ENCODE measurements at regions not wholly inside any gene's neighbourhood (a gene's known extent, or its start where the extent isn't known, plus 50 kb on each side); places are given as distances from the start of the nearest gene placed in this dataset.
A peak's percentile ranks its signal among the peaks of the same experiment; 100 is the strongest.

- no peaks in the 10 kb centered on the region for H3K27me3 ChIP-seq (ENCODE audit: control insufficient read depth, insufficient read depth, low read length)
- H3K36me3 ChIP-seq (ENCODE audit: control insufficient read depth, insufficient read depth, low read length) = no peaks in the 10 kb centered on the region
- no peaks in the 10 kb centered on the region for H3K9me3 ChIP-seq (ENCODE audit: control insufficient read depth, insufficient read depth, low read length)
- no peak overlapping the region for H3K4me3 ChIP-seq (ENCODE audit: low read depth, low read length)
- no peak overlapping the region for H3K27ac ChIP-seq (ENCODE audit: low read depth, low read length)
- no peak for DNase-seq (ENCODE audit: low read depth in 4 of 6, low spot score in 6 of 6)
- 70% methylated on average over 3 of the region's 3 CpGs for WGBS (ENCODE audit: insufficient coverage)
- no peaks in the 10 kb centered on the region for H3K4me1 ChIP-seq (ENCODE audit: control insufficient read depth, insufficient read depth, low read length)
These were observed 89.1 kb downstream of the ACTL7B start for GRCh38 chr9:108766626-108767161.

DNA sequence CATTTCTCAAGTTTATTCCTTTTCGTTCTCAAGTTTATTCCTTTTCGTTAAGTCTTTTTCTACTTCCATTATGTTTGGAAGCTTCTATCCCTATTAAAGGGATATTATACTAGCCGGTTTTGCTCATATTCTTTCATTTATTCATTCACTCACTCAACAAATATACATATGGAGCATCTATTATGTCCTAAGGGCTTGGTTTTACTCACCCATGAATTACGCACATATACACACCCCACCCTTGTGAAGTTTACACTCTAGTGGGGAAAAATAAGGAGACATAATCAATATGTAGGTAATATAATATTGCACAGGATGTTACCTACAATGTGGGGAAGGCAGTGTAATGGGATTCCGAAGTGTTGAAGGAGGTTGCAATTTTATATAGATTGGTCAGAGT is 90.5 kb downstream of the ACTL7B start:
- H3K4me3 ChIP-seq (ENCODE audit: low read depth, low read length) = no peak overlapping the region
- no peak for DNase-seq (ENCODE audit: low read depth in 4 of 6, low spot score in 6 of 6)
- no peaks in the 10 kb centered on the region for H3K4me1 ChIP-seq (ENCODE audit: control insufficient read depth, insufficient read depth, low read length)
- H3K36me3 ChIP-seq (ENCODE audit: control insufficient read depth, insufficient read depth, low read length) = no peaks in the 10 kb centered on the region
- H3K27ac ChIP-seq (ENCODE audit: low read depth, low read length) = no peak overlapping the region
- no CpG with 5 or more reads among the region's 5 CpGs for WGBS (ENCODE audit: insufficient coverage)
- H3K9me3 ChIP-seq (ENCODE audit: control insufficient read depth, insufficient read depth, low read length) = no peaks in the 10 kb centered on the region
- H3K27me3 ChIP-seq (ENCODE audit: control insufficient read depth, insufficient read depth, low read length) = no peaks in the 10 kb centered on the region

GRCh38 chr9:108762348-108763055 is 93.3 kb downstream of the ACTL7B start:
- Histone ChIP-seq H3K4me3 (ENCODE audit: low read depth, low read length) (no peak overlapping the region), H3K36me3 (ENCODE audit: control insufficient read depth, insufficient read depth, low read length) (no peaks in the 10 kb centered on the region), H3K27me3 (ENCODE audit: control insufficient read depth, insufficient read depth, low read length) (no peaks in the 10 kb centered on the region), H3K27ac (ENCODE audit: low read depth, low read length) (no peak overlapping the region), H3K4me1 (ENCODE audit: control insufficient read depth, insufficient read depth, low read length) (no peaks in the 10 kb centered on the region), H3K9me3 (ENCODE audit: control insufficient read depth, insufficient read depth, low read length) (no peaks in the 10 kb centered on the region)
- 91% methylated on average over 9 of the region's 13 CpGs for WGBS (ENCODE audit: insufficient coverage)
- DNase-seq (ENCODE audit: low read depth in 4 of 6, low spot score in 6 of 6) = no peak

- H3K36me3 ChIP-seq (ENCODE audit: control insufficient read depth, insufficient read depth, low read length) = no peaks in the 10 kb centered on the region
- H3K4me1 ChIP-seq (ENCODE audit: control insufficient read depth, insufficient read depth, low read length) = no peaks in the 10 kb centered on the region
- no peak overlapping the region for H3K4me3 ChIP-seq (ENCODE audit: low read depth, low read length)
- no peaks in the 10 kb centered on the region for H3K27me3 ChIP-seq (ENCODE audit: control insufficient read depth, insufficient read depth, low read length)
- H3K9me3 ChIP-seq (ENCODE audit: control insufficient read depth, insufficient read depth, low read length) = no peaks in the 10 kb centered on the region
- DNase-seq (ENCODE audit: low read depth in 4 of 6, low spot score in 6 of 6) = peak in 4 of 6 donors; percentile 25 to 81 (median 54)
- 20% methylated on average over 1 of the region's 9 CpGs for WGBS (ENCODE audit: insufficient coverage)
- H3K27ac ChIP-seq (ENCODE audit: low read depth, low read length) = no peak overlapping the region
These were observed 94.0 kb downstream of the ACTL7B start for GRCh38 chr9:108761655-108762347.

- Histone ChIP-seq H3K36me3 (ENCODE audit: control insufficient read depth, insufficient read depth, low read length) (no peaks in the 10 kb centered on the region), H3K27me3 (ENCODE audit: control insufficient read depth, insufficient read depth, low read length) (no peaks in the 10 kb centered on the region), H3K4me3 (ENCODE audit: low read depth, low read length) (no peak overlapping the region), H3K4me1 (ENCODE audit: control insufficient read depth, insufficient read depth, low read length) (no peaks in the 10 kb centered on the region), H3K27ac (ENCODE audit: low read depth, low read length) (no peak overlapping the region), H3K9me3 (ENCODE audit: control insufficient read depth, insufficient read depth, low read length) (no peaks in the 10 kb centered on the region)
- DNase-seq (ENCODE audit: low read depth in 4 of 6, low spot score in 6 of 6) = no peak
- WGBS (ENCODE audit: insufficient coverage) = no CpG with 5 or more reads among the region's 2 CpGs
These were observed 94.9 kb downstream of the ACTL7B start for GRCh38 chr9:108760841-108761240.

GRCh38 chr9:108759835-108760234 is 96.0 kb downstream of the ACTL7B start:
- Histone ChIP-seq H3K4me3 (ENCODE audit: low read depth, low read length) (no peak overlapping the region), H3K4me1 (ENCODE audit: control insufficient read depth, insufficient read depth, low read length) (no peaks in the 10 kb centered on the region), H3K9me3 (ENCODE audit: control insufficient read depth, insufficient read depth, low read length) (no peaks in the 10 kb centered on the region), H3K27ac (ENCODE audit: low read depth, low read length) (no peak overlapping the region), H3K27me3 (ENCODE audit: control insufficient read depth, insufficient read depth, low read length) (no peaks in the 10 kb centered on the region), H3K36me3 (ENCODE audit: control insufficient read depth, insufficient read depth, low read length) (no peaks in the 10 kb centered on the region)
- WGBS (ENCODE audit: insufficient coverage) = 91% methylated on average over 2 of the region's 2 CpGs
- DNase-seq (ENCODE audit: low read depth in 4 of 6, low spot score in 6 of 6) = no peak

GRCh38 chr9:108759399-108759798 is 96.4 kb downstream of the ACTL7B start:
- Histone ChIP-seq H3K4me1 (ENCODE audit: control insufficient read depth, insufficient read depth, low read length) (no peaks in the 10 kb centered on the region), H3K36me3 (ENCODE audit: control insufficient read depth, insufficient read depth, low read length) (no peaks in the 10 kb centered on the region), H3K27me3 (ENCODE audit: control insufficient read depth, insufficient read depth, low read length) (no peaks in the 10 kb centered on the region), H3K9me3 (ENCODE audit: control insufficient read depth, insufficient read depth, low read length) (no peaks in the 10 kb centered on the region), H3K27ac (ENCODE audit: low read depth, low read length) (no peak overlapping the region), H3K4me3 (ENCODE audit: low read depth, low read length) (no peak overlapping the region)
- DNase-seq (ENCODE audit: low read depth in 4 of 6, low spot score in 6 of 6) = no peak
- WGBS (ENCODE audit: insufficient coverage) = 85% methylated on average over 2 of the region's 3 CpGs

- no peaks in the 10 kb centered on the region for H3K9me3 ChIP-seq (ENCODE audit: control insufficient read depth, insufficient read depth, low read length)
- DNase-seq (ENCODE audit: low read depth in 4 of 6, low spot score in 6 of 6) = peak in 1 of 6 donors; percentile 21
- H3K4me3 ChIP-seq (ENCODE audit: low read depth, low read length) = no peak overlapping the region
- no peaks in the 10 kb centered on the region for H3K27me3 ChIP-seq (ENCODE audit: control insufficient read depth, insufficient read depth, low read length)
- no peak overlapping the region for H3K27ac ChIP-seq (ENCODE audit: low read depth, low read length)
- H3K4me1 ChIP-seq (ENCODE audit: control insufficient read depth, insufficient read depth, low read length) = no peaks in the 10 kb centered on the region
- WGBS (ENCODE audit: insufficient coverage) = 100% methylated on average over 1 of the region's 3 CpGs
- H3K36me3 ChIP-seq (ENCODE audit: control insufficient read depth, insufficient read depth, low read length) = no peaks in the 10 kb centered on the region
These were observed 98.9 kb downstream of the ACTL7B start for GRCh38 chr9:108756746-108757490.

DNA sequence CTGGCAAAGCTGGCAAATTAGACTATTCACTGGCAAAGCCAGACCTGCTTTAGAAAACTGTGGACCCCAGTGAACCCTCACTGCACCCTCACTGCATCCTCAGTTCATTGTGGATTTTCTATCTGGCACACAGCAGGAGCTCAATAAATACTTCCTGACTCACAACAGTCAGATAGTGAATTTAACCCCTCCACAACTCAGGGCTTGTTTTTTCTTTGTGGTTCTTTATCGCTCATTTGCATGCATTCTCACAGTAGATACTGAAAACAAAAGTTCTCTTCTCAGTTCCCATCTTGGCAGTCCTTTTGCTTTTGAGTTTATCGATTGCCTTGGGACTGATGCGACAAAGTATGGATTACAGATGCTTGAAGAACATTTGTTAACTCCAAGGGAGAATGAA is 99.8 kb downstream of the ACTL7B start:
- WGBS (ENCODE audit: insufficient coverage) = no CpG with 5 or more reads among the region's 3 CpGs
- no peak overlapping the region for H3K27ac ChIP-seq (ENCODE audit: low read depth, low read length)
- peak in 1 of 6 donors; percentile 5 for DNase-seq (ENCODE audit: low read depth in 4 of 6, low spot score in 6 of 6)
- H3K4me1 ChIP-seq (ENCODE audit: control insufficient read depth, insufficient read depth, low read length) = no peaks in the 10 kb centered on the region
- H3K36me3 ChIP-seq (ENCODE audit: control insufficient read depth, insufficient read depth, low read length) = no peaks in the 10 kb centered on the region
- H3K4me3 ChIP-seq (ENCODE audit: low read depth, low read length) = no peak overlapping the region
- H3K27me3 ChIP-seq (ENCODE audit: control insufficient read depth, insufficient read depth, low read length) = no peaks in the 10 kb centered on the region
- H3K9me3 ChIP-seq (ENCODE audit: control insufficient read depth, insufficient read depth, low read length) = no peaks in the 10 kb centered on the region
